HepG2 (cell line): ENCODE measurements at regions not wholly inside any gene's neighbourhood (a gene's known extent, or its start where the extent isn't known, plus 50 kb on each side); places are given as distances from the start of the nearest gene placed in this dataset.
A peak's percentile ranks its signal among the peaks of the same experiment; 100 is the strongest.

Experiments
- ATAC-seq: fragments of 200-7000 bp; cut with Tn5 transposase; 3 replicates; pipeline ENCODE4 v1.9.1; 2020; ENCODE audit warnings: mild to moderate bottlenecking, moderate library complexity
- BruUV-seq: library from RNA; stranded (reverse); fragments of 400-500 nt; replicated peaks from 2 replicates; lab custom pipeline; 2021; lab: Mats Ljungman, UMichigan
- CTCF ChIA-PET: fragments of 300-600 bp; formaldehyde crosslinking; extraction: SDS; loops from one replicate; lab custom pipeline; 2021; ENCODE audit warnings: low total read pairs, inconsistent platforms, low intra/inter-chr PET ratio; lab: Yijun Ruan, JAX
- POLR2A ChIA-PET: fragments of 350-600 bp; sonication (Branson Sonifier 250); formaldehyde crosslinking; loops from one replicate; lab custom pipeline; 2020; ENCODE audit warnings: antibody characterized with exemption, inconsistent platforms; lab: Yijun Ruan, JAX
- DNase-seq: peaks from one replicate; pipeline ENCODE4 v3.0.0-alpha.2; 2015; ENCODE audit warnings: low spot score
- FAIRE-seq: peaks from 3 replicates; lab custom pipeline; 2011; peaks lifted over from hg19 to GRCh38; lab: Jason Lieb, UNC
- H2AFZ ChIP-seq: one replicate; pipeline ENCODE4 v1.6.1; 2011; ENCODE audit warnings: low read length, inconsistent platforms
- H3K27ac ChIP-seq: fragments of 300-600 bp; 3 replicates; pipeline ENCODE4 v1.8.0; 2011; ENCODE audit warnings: mixed run types, mild to moderate bottlenecking, mixed read lengths, low read length, inconsistent platforms; ENCODE audit not compliant: insufficient read depth; ENCODE audit errors: extremely low read length
- H3K27me3 ChIP-seq, 2 experiments: fragments of 200-600 bp in 1 of 2; 2 replicates in 1 of 2; 3 replicates in 1 of 2; pipeline versions ENCODE4 v1.6.0 to v1.8.0; 2011; ENCODE audit warnings: low read length in 2 of 2, mild to moderate bottlenecking in 2 of 2, moderate library complexity in 2 of 2, inconsistent platforms in 1 of 2; ENCODE audit not compliant: insufficient read depth in 2 of 2, control insufficient read depth in 1 of 2
- H3K36me3 ChIP-seq, 2 experiments: fragments of 200-600 bp in 1 of 2; replicated peaks in 1 of 2; 2 replicates in 1 of 2; 3 replicates in 1 of 2; pipeline versions ENCODE4 v1.5.1 to v1.8.0; 2011; ENCODE audit warnings: low read length in 2 of 2, inconsistent platforms in 1 of 2; ENCODE audit not compliant: insufficient read depth in 2 of 2, control insufficient read depth in 1 of 2
- H3K4me1 ChIP-seq: 2 replicates; pipeline ENCODE4 v1.5.1; 2012; ENCODE audit warnings: low read length, inconsistent platforms; ENCODE audit not compliant: insufficient read depth
- H3K4me2 ChIP-seq: 2 replicates; pipeline ENCODE4 v1.6.0; 2011; ENCODE audit warnings: low read depth, low read length, inconsistent platforms
- H3K4me3 ChIP-seq, 3 experiments: fragments of 200-600 bp in 1 of 3; sonication (generic), shearing (Covaris generic) in 1 of 3; replicated peaks in 1 of 3; 2 replicates each; pipeline ENCODE4 v1.5.1; 2011 to 2016; ENCODE audit warnings: low read length in 3 of 3, inconsistent platforms in 2 of 3, low read depth in 2 of 3, mild to moderate bottlenecking in 2 of 3, control low read depth in 1 of 3, mixed read lengths in 1 of 3; ENCODE audit not compliant: insufficient read depth in 1 of 3
- H3K79me2 ChIP-seq: one replicate; pipeline ENCODE4 v1.6.1; 2011; ENCODE audit warnings: low read length, inconsistent platforms; ENCODE audit not compliant: insufficient read depth
- H3K9ac ChIP-seq: 2 replicates; pipeline ENCODE4 v1.6.0; 2011; ENCODE audit warnings: mild to moderate bottlenecking, low read depth, low read length, inconsistent platforms; ENCODE audit not compliant: insufficient read depth
- H3K9me3 ChIP-seq: 2 replicates; pipeline ENCODE4 v1.5.1; 2012; ENCODE audit warnings: mild to moderate bottlenecking, low read length
- H4K20me1 ChIP-seq: 2 replicates; pipeline ENCODE4 v1.6.0; 2011; ENCODE audit warnings: inconsistent platforms, mild to moderate bottlenecking, low read length, moderate library complexity; ENCODE audit not compliant: insufficient read depth
- ARID4A ChIP-seq: sonication (generic); formaldehyde crosslinking; IDR thresholded peaks from 2 replicates; pipeline ENCODE4 v1.5.0; 2020; ENCODE audit warnings: mild to moderate bottlenecking, missing genetic modification reagents, borderline replicate concordance
- MEIS1 ChIP-seq: sonication (generic); formaldehyde crosslinking; IDR thresholded peaks from 2 replicates; pipeline ENCODE4 v1.9.0; 2021; ENCODE audit warnings: mild to moderate bottlenecking, missing genetic modification reagents, moderate library complexity, borderline replicate concordance
- MNT ChIP-seq: fragments of 450-650 bp; IDR thresholded peaks from 2 replicates; pipeline ENCODE4 v1.6.1; 2016
- TGIF2 ChIP-seq: IDR thresholded peaks from 2 replicates; pipeline ENCODE4 v1.6.1; 2016; ENCODE audit warnings: control low read depth, missing compliant biosample characterization
- ZBTB8A ChIP-seq: sonication (generic); formaldehyde crosslinking; IDR thresholded peaks from 2 replicates; pipeline ENCODE4 v1.4.0; 2020; ENCODE audit warnings: mild to moderate bottlenecking, low read depth, missing genetic modification reagents, borderline replicate concordance
- WGBS: methylation state at CpG from one replicate; pipeline ENCODE4 v1.1.6; 2017; ENCODE audit warnings: low lambda C conversion rate; 5-methylcytosine and 5-hydroxymethylcytosine counted together
- in situ Hi-C: cut with HindIII; loops from 2 replicates; pipeline ENCODE4 v1.10.0; 2017; ENCODE audit warnings: low pct_unique_long_range_greater_than_20kb; ENCODE audit not compliant: extremely low pct_ligation_motif_present
- intact Hi-C: fragments of 100-400 bp; cut with micrococcal nuclease; formaldehyde crosslinking; loops from one replicate; pipeline ENCODE4 v1.10.0; 2022; ENCODE audit not compliant: unreplicated experiment

- H2AFZ ChIP-seq: no peak overlapping the region
- no peaks in the 10 kb centered on the region for H4K20me1 ChIP-seq
- in situ Hi-C loops: no loop called here
- CTCF ChIA-PET: no interaction called here
- H3K9me3 ChIP-seq: peaks cover 96% of the 10 kb centered on the region
- POLR2A ChIA-PET: no interaction called here
- no peaks in the 10 kb centered on the region for H3K4me1 ChIP-seq
- no peak overlapping the region for H3K4me3 ChIP-seq
- ATAC-seq (no peak), FAIRE-seq (no peak), DNase-seq (no peak)
- intact Hi-C loops: no loop called here
- no peaks in the 10 kb centered on the region for H3K79me2 ChIP-seq
- no peak overlapping the region for H3K4me2 ChIP-seq
- H3K27me3 ChIP-seq: no peaks in the 10 kb centered on the region
- H3K36me3 ChIP-seq: no peaks in the 10 kb centered on the region
- H3K9ac ChIP-seq: no peak overlapping the region
- no peak overlapping the region for H3K27ac ChIP-seq
- TF ChIP-seq MEIS1 (CRISPR knock-in tag): no peak
- TF ChIP-seq TGIF2 (CRISPR knock-in tag): no peak
- no peak for TF ChIP-seq ARID4A (CRISPR knock-in tag)
- BruUV-seq: no TSS peak
Measured at GRCh38 chr9:118238139-118238538, 533.9 kb downstream of the TLR4 start.

GRCh38 chr9:118252027-118252426 is 547.8 kb downstream of the TLR4 start:
- ChIA-PET CTCF (no interaction called here), POLR2A (no interaction called here)
- intact Hi-C loops (no loop called here), in situ Hi-C loops (no loop called here)
- no peak overlapping the region for H3K4me2 ChIP-seq
- H3K79me2 ChIP-seq: no peaks in the 10 kb centered on the region
- no peaks in the 10 kb centered on the region for H3K36me3 ChIP-seq
- peaks cover 87% of the 10 kb centered on the region for H3K9me3 ChIP-seq
- FAIRE-seq (no peak), ATAC-seq (no peak), DNase-seq (no peak)
- TF ChIP-seq MNT (peak; percentile 95), ZBTB8A (CRISPR knock-in tag) (no peak)
- WGBS: 13% methylated on average over 2 of the region's 2 CpGs
- BruUV-seq: no TSS peak
- no peak overlapping the region for H2AFZ ChIP-seq
- H3K27ac ChIP-seq: no peak overlapping the region
- H3K4me3 ChIP-seq: no peak overlapping the region
- no peaks in the 10 kb centered on the region for H4K20me1 ChIP-seq
- H3K9ac ChIP-seq: no peak overlapping the region
- no peaks in the 10 kb centered on the region for H3K4me1 ChIP-seq
- peaks cover 0 to 1% of the 10 kb centered on the region in 2 experiments; a peak in 1 of 5 replicates for H3K27me3 ChIP-seq
